Fibroblast of upper back skin (primary cell): ENCODE measurements at regions not wholly inside any gene's neighbourhood (a gene's known extent, or its start where the extent isn't known, plus 50 kb on each side); places are given as distances from the start of the nearest gene placed in this dataset.
"Not testable (repeated sequence)": the region's sequence is repeated elsewhere in the genome, so short reads cannot be mapped to it uniquely, and the experiment has no call there.

Source experiments
- DNase-seq: peaks from one replicate; pipeline ENCODE4 v3.0.0-alpha.2; 2013

DNA sequence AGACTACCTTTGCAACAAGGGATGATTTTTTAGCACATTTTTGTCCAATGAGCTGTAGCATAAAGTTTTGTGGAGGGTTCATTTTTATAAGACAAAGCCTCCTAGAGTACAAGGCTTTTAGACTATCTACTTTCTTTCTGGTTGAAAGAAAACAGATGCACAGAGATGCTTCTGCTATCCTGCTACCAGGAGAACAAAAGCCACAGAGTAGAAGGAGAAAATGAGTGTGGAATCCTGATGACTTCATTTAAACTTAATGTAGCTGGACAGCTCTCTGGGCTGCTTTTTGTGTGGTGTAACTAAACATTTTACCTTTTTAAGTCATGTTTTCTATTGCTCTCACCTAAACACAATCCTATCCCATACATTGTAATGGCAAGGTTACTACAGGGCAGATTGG is 1009.4 kb downstream of the TLE1 start:
- no peak for DNase-seq

DNA sequence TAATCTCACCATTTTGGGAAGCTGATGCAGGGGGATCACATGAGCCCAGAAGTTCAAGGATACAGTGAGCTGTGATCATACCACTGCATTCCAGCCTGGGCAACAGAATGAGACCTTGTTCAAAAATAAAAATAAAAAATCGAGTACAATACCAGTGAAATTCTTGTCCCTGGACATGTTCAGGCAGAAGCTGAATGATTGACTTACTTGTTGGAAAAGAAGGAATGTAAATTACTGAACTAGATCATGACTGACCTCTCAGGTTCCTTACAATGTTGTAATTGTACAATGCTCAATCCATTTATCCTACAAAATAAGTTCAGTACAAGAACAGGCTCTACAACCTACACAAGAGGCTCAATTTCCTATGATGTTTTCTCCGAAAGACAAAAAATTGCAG is 1010.4 kb downstream of the TLE1 start:
- no peak for DNase-seq

DNA sequence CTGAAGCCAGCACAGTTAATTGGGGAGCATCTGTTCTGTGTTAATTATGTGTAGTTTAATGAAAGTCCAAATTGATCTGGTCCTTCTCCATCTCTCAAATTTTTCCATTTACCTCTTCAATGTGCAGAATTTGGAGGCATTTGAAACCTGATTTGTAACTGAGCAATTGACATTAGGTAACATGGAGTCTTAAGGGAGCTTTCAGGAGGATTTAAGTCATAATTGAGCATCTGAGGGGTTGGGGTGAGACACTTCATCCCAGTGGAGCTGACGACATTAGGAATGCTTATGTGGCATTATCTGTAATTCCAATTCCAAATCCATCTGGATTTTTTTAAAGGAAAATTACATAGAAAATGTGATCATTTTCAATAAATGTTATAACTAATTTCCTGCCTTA is 1015.9 kb downstream of the TLE1 start:
- DNase-seq: no peak

DNA sequence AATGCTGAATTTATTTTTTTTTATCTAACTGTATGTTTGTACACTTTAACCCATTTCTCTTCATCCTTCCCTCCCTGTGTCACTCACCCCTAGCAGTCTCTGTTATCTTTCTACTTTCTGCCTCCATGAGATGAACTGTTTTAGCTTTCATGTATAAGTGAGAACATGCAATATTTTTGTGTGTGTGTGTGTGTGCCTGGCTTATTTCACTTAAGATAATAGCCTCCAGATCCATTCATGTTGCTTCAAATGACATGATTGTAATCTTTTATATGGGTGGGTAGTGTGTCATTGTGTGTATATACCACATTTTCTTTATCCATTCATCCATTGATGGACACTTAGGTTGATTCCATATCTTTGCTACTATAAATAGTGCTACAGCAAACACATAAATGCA is 1023.9 kb downstream of the TLE1 start:
- DNase-seq: no peak

DNA sequence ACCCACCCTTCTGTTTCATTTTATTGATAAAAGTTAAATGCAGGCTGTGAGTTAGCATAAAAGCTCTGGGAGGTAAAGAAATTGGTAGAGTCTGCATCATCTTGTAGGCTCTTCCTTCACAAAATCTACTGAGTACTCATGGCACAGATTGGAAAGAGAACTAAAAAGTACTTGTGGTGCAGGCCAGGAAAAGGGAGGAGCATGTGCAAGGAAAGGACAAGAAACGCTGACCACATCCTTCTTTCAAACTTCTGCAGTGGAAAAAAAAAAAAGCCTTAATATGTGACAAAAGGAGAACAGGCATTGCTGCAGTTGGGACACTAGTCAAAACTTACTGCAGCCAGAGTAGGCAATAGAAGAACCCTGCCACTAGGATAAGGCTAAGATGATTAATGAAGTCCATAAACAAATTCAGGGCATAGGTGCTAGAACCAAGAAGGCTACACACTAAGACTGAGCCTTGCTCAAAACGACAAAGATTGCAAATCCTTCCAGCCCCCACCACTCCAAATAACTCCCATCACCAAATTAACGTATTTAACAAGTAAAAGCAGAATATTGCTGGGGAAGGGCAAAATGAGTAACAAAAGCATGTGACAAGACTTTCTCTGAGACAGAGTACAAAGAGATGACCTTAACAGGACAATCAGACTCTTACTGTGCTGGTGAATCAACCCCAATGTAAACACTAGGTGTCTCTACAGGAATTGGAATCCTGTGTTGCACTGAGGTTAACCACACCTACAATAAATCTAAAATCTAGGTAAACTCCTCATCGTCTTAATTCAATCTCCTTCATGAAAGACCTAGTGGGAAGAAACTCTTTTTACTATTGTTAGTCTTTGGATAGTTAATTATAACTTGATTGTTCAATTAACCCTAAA is 1024.8 kb downstream of the TLE1 start:
- DNase-seq: no peak

DNA sequence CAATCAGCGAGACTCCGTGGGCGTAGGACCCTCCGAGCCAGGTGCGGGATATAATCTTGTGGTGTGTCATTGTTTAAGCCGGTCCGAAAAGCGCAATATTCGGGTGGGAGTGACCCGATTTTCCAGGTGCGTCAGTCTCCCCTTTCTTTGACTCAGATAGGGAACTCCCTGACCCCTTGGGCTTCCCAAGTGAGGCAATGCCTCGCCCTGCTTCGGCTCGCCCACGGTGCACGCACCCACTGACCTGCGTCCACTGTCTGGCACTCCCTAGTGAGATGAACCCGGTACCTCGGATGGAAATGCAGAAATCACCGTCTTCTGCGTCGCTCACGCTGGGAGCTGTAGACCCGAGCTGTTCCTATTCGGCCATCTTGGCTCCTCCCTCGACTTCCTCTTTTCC is 1029.6 kb downstream of the TLE1 start:
- DNase-seq: not testable (repeated sequence)

DNA sequence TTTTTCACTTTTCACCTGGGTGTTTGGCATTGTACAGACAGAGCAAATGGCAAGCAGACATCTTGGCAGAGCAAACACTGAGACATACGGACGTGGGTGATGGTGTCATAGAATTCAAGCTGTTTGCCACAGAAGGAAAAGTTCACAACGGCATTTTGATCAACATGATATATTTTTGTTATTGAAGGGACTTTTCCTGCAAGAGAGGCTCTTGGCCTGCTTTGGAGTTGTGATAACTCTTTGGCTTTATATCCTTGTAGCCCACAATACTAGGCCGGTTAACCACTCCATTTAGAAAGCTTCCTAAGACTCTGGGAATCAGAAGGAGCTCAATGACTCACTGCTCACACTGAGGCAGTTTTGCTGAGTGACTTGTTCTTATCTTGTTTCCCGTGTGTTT is 1038.3 kb downstream of the TLE1 start:
- peak; percentile 68 for DNase-seq

DNA sequence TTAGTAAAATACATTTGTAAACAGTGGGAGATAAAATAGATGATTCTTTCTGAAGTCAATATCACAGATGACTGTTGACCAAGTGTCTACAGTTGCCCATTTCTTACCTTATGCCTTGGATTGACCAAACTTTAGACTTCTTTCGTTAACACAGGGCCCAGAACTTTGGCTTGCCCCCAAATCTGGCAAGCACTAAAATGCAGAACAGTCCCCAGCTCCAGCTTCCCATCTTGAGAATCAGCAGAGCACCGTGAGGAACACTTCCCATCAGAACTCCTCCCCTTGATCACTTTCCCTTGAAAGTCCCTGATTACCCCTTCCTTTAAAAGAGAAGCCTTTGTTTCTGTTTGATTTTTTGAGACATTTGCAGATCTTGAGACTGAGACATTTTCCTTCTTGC is 1039.9 kb downstream of the TLE1 start:
- DNase-seq: no peak

DNA sequence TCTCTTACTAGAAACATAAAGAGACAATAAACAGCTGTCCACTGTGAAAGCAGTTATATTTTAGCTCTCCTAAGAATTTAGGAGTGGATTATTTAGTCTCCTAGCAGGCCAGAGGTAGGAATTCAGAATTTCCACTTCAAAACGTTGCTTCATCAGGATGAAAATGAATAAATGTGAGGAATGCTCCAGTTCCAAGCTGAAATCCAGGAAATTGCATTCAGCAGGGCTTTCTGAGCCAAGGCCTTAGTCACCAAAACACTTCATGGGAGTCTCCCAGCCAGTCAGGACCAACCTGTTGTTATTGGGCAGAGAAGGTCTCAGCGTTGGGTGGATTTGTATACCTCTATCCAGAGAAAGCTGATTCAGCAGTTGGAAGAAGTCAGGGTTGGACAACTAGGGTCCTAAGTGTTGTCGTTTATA is 1040.3 kb downstream of the TLE1 start:
- peak; percentile 95 for DNase-seq

DNA sequence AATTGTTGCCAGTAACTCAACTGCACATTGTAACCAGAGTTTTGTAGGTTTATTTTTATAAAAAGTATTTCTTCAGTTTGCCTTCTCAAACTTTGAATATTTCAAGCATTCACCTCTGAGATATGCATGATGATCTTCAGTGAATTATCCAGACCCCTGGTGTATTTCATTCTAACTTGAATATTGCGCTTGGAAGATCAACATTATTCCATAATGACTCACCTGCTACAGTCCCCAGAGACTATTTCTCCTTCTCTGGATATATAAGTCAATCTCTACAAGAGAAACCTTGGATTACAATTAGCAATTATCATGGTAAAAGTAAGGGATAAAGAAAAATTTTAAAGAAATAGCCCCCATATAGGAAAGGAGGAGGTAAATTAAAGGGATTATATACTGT is 1041.0 kb downstream of the TLE1 start:
- peak; percentile 92 for DNase-seq

DNA sequence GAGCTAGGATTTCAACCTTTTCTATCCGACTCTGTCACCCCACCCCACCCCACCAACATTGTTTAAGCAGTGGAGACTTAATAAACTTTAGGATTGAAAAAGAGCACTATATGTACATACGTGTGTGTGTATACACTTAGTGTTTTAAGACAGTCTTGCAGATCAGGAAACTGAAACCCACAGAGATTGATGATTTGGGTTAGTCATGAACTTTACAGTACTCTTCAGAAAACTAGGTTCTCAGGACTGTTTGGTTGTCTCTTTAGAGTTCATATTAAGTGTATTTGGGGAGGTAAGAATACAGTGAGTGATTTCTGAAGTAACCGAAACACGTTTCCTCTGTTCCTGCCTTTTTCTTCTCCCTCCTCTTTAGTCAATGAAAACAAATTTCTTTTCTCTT is 1043.1 kb downstream of the TLE1 start:
- no peak for DNase-seq

DNA sequence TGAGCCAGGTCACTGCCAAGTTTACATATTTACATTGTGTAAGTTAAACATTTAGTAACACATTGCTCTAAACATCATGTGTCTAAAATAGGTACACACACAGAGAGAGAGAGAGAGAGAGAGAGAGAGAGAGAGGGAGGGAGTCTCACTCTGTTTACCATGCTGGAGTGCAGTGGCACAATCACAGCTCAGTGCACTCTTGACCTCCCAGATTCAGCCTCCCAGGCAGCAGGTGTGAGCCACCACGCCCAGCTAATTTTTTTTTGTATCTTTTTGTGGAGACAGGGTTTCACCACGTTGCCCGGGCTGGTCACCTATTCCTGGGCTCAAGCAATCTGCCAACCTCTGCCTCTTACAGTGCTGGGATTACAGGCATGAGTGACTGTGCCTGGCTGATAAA is 1045.3 kb downstream of the TLE1 start:
- no peak for DNase-seq

DNA sequence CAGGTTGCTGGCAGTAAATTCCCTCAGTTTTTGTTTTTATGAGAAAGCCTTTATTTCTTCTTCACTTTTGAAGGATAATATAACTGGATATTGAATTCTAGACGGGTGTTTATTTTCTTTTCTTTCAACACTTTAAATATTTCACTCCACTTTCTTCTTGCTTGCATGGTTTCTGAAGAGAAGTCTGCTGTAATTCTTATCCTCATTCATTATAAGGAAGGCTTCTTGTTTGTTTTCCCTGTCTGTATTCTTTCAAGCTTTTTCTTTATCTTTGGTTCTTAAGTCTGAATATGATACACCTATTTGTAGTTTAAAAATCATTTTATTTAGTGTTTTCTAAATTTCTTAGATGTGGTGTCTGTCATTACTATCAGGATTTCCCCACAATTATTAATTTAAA is 1054.3 kb downstream of the TLE1 start:
- DNase-seq: no peak

DNA sequence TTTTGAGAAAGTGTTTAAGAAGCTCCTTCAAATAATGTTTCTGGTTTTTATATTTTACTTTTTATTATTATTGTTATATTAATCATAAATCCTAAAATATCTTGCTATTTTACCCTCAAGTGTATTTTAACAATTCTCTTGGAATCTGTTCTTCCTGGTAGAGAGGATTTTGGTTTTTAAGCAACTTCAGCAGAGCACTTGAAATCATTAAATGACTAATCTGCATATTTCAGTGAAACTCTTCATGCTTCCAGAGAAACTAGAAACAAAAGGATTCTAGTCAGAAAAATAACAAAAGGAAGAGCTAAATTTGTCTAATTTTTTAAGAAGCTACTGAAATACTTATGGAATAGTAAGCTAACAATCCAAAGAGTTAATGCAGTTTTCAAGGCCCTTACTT is 1057.3 kb downstream of the TLE1 start:
- DNase-seq: peak; percentile 21

DNA sequence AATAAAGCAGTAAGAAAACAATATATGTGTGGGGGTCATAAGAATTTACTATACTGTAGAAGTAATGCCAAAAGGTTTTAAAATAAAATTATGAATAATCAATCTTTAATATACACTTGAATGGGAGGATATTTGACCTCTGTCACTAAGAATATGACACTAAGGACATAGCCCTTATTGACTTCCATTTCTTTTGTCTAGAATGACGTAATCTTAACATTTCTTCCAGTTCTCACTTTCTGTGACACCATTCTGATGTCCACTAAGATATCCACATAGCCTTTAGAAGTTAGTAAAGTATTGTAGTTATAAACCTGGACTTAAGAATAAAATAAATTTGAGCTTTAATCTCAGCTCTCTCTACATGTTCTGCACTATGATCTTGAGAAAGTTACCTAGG is 1050.7 kb downstream of the TLE4 start:
- no peak for DNase-seq

DNA sequence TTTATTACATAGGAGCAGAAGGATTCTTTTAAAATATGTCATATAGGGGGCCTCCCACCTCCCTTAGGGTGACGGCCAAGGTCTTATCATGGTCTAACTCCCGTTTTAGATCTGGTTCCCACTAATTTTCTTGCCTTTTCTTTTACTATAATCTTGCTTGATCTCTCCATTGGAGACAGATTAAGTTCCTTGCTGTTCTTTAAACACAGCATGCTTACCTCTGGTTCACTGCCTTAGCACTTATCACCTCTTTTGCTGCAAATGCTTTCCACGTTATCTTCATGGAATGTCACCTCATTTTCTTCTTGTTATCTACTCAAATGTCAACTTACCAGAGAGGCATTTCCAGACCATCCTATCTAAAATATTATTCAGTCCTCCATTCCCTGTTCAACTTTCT is 1047.6 kb downstream of the TLE4 start:
- no peak for DNase-seq

DNA sequence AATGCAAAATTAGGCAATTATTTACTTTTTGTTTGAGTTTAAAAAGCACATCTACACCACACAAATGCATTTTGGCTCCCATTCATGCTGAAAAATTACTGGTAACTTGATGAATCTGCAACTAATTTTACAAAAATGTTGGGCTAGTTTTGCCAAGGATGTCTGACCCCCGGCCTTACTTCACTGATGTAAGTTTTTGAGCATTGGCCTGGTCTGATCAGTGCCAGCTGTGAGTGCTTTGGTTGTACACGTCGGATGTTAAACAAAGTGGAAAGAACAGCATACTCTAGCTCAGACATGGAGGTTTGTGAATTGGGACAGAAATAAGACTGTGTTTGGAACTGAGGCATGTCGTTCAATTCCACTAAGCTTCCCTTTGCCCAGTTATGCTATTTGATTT is 1044.2 kb downstream of the TLE4 start:
- peak; percentile 65 for DNase-seq

DNA sequence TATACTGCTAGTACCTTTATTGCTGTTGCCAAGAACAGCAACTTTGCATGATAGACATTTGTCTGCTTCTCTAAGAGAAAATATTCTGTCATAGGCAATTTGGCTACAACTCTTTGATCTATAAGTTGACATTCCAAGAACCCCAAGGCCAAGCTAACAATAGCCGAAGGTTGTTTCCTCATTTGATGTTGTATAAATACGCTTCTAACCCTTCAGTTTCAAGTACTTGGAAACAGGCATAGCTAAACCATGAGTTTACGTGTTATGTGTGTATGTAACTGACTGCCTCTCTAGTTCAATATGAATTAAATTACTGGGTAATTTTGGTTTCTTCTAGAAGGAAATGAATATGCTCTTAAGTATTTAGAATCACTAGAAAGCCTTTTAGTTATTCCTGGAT is 1034.0 kb downstream of the TLE4 start:
- DNase-seq: peak; percentile 39

DNA sequence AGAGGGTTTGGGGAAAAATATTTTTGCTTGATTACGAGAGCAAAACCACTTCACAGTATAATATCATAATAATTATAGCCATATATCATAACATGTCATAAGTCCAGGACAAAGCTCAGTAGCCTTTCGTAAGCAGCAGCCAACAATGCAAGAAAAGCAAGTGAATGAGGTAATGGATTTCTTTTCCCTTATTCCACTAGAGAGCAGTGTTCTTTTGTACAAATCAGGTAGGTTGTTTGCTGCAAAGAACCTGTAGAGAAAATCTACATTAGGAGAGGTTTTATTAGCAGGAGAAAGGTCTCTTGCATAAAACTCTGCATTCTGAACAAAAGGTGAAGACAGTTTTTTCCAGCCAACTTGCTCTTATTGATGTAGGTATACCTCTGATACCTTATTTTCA is 1033.4 kb downstream of the TLE4 start:
- DNase-seq: peak; percentile 51

DNA sequence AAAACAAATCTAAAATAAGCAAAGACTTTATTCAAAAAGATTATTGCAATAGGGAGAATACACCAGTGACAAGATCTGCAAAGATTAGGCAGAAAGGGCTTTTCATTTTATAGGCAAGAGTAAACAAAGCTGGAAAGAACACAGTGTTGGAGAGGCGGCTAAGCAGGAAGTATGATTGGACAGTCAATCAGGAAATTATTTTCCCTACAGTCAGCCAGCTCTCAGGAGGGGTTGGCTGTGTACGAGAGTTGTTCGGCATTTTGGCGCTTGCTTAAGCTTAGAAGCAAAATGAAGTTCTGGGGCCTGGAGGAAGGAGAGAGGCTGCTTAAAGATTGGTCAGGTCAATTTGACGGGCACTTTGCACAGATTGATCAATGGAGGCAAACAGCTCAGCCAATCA is 1030.5 kb downstream of the TLE4 start:
- no peak for DNase-seq

DNA sequence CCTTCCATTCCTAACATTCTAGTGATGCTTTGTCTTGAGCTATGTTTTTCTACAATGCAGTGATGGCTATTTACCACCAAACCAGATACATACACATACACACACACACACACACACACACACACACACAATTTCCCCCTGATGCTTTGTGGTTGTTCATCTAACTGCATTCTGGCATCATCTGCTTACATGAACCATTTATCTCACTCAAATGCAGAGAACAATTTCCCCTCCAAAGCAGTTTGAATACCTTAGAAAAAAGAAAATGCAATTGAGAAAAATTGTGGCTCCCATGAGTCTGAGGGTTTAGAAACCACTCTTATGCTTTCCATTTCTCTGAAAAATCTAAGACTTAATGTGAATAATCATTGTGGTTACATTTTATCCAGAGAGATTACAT is 1024.8 kb downstream of the TLE4 start:
- peak; percentile 37 for DNase-seq

DNA sequence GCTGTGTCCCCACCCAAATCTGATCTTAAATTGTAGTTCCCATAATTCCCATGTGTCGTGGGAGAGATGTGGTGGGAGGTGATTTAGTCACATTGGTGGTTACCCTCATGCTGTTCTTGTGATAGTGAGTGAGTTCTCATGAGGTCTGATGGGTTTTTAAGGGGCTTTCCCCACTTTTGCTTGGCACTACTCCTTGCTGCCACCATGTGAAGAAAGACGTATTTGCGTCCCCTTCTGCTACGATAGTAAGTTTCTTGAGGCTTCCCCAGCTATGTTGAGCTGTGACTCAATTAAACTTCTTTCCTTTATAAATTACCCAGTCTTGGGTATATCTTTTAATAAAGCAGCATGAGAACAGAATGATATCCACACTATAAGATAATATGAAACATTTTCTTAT is 1023.4 kb downstream of the TLE4 start:
- no peak for DNase-seq

DNA sequence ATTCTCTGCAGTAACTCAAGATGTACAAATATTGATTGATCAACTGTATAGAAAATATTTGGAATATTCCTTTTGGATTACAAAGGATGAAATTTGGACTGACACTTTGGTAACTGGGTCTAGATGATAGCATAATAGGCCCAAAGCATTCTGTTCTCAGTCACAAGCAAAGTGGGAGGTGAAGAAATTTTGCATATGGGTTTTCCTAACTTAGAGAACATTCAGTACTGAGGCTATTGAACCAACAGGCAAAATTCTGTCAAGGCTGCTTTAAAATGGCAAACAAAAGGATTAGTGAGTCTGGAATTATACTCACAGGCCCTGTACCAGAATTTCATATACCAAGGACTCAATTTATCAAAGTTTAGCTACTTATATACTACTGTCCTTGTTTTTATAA is 1020.6 kb downstream of the TLE4 start:
- DNase-seq: no peak

DNA sequence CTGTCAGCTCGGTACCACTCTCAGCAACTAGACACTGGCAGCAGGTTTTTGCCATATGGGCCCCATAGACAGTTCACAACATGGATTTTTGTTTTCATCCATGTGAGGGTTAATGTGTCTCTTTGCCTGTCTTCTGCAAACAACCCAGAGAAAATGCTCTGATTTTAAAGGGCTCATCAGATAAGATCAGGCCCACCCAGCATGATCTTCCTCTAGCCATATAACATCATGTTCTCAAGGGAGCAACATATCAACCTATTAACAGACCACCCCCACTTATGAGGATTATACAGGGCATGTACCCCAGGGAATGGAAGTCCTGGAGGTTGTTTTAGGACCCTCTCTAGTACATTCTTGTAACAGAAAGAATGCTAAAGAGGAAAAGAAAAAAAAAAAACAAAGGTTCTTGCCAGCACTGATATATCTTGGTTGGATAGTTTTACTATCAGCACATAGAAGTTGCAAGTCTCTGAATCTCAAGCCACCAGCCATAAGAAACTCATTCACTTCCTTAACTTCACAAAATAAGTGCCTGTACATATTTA is 1015.1 kb downstream of the TLE4 start:
- DNase-seq: no peak

DNA sequence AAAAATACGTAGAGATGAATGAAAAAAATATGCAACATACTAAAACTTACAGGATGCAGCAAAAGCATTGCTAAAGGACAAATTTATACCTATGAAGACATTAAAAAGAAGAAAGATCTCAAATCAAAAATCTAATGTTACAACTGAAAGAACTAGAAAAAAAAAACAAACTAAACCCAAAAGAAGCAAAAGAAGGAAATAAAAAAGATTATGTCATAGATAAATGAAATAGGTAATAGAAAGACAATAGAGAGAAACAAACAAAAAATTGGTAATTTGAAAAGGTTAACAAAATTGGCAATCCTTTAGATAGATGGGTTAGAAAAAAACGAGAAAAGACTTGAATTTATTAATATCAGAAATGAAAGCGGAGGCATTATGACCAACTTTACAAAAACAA is 1000.2 kb downstream of the TLE4 start:
- no peak for DNase-seq
